CD14-positive monocyte (primary cell): ENCODE measurements at regions not wholly inside any gene's neighbourhood (a gene's known extent, or its start where the extent isn't known, plus 50 kb on each side); places are given as distances from the start of the nearest gene placed in this dataset.

Source experiments
- DNase-seq, 3 donors: peaks; one replicate each; pipeline ENCODE4 v3.0.0-alpha.2; 2011 to 2022
- H2AFZ ChIP-seq: 2 replicates; pipeline ENCODE4 v1.6.0; 2012; ENCODE audit warnings: mild to moderate bottlenecking, low read depth, low read length, inconsistent platforms; ENCODE audit not compliant: insufficient read depth, poor library complexity, severe bottlenecking
- H3K27ac ChIP-seq, 2 donors: 1 replicate in 1 of 2; 2 replicates in 1 of 2; pipeline ENCODE4 v1.5.1; 2012 to 2013; ENCODE audit warnings: low read length in 2 of 2, control low read depth in 1 of 2, inconsistent platforms in 1 of 2, low read depth in 1 of 2, mild to moderate bottlenecking in 1 of 2
- H3K27me3 ChIP-seq, 2 donors: one replicate each; pipeline versions ENCODE4 v1.6.0 to v1.6.1; 2011 to 2013; ENCODE audit warnings: low read length in 2 of 2; ENCODE audit not compliant: control insufficient read depth in 2 of 2, insufficient read depth in 2 of 2
- H3K36me3 ChIP-seq, 2 donors: replicated peaks in 1 of 2; 1 replicate in 1 of 2; 2 replicates in 1 of 2; pipeline versions ENCODE4 v1.5.1 to v1.6.1; 2012 to 2013; ENCODE audit warnings: low read length in 2 of 2, control low read depth in 1 of 2, inconsistent platforms in 1 of 2, mild to moderate bottlenecking in 1 of 2; ENCODE audit not compliant: insufficient read depth in 2 of 2, control insufficient read depth in 1 of 2
- H3K4me1 ChIP-seq, 2 donors: 1 replicate in 1 of 2; 2 replicates in 1 of 2; pipeline versions ENCODE4 v1.5.1 to v1.6.1; 2012 to 2013; ENCODE audit warnings: low read length in 2 of 2, control low read depth in 1 of 2, inconsistent platforms in 1 of 2, mild to moderate bottlenecking in 1 of 2, moderate library complexity in 1 of 2; ENCODE audit not compliant: insufficient read depth in 2 of 2, control insufficient read depth in 1 of 2
- H3K4me2 ChIP-seq: replicated peaks from 2 replicates; pipeline ENCODE3; 2012; ENCODE audit warnings: low read length, moderate library complexity, mild to moderate bottlenecking; ENCODE audit not compliant: poor library complexity, severe bottlenecking; ENCODE audit errors: extremely low read depth
- H3K4me3 ChIP-seq, 3 experiments: fragments of 200-600 bp in 1 of 3; sonication (generic) in 1 of 3; replicated peaks in 1 of 3; 1 replicate in 2 of 3; 2 replicates in 1 of 3; pipeline ENCODE4 v1.5.1; 2011 to 2013; ENCODE audit warnings: low read length in 3 of 3, mild to moderate bottlenecking in 3 of 3, control low read depth in 2 of 3, low read depth in 2 of 3, inconsistent platforms in 1 of 3, moderate library complexity in 1 of 3
- H3K79me2 ChIP-seq: 2 replicates; pipeline ENCODE4 v1.6.0; 2012; ENCODE audit warnings: mild to moderate bottlenecking, control low read depth, inconsistent platforms, low read length, moderate library complexity; ENCODE audit not compliant: insufficient read depth
- H3K9ac ChIP-seq: 2 replicates; pipeline ENCODE4 v1.6.0; 2017; ENCODE audit warnings: low read length, mild to moderate bottlenecking; ENCODE audit not compliant: insufficient read depth, poor library complexity, severe bottlenecking
- H3K9me3 ChIP-seq, 2 donors: replicated peaks in 1 of 2; 1 replicate in 1 of 2; 2 replicates in 1 of 2; pipeline versions ENCODE4 v1.5.1 to v1.6.1; 2012 to 2013; ENCODE audit warnings: low read length in 2 of 2, control low read depth in 1 of 2; ENCODE audit not compliant: control insufficient read depth in 1 of 2, insufficient read depth in 1 of 2
- H4K20me1 ChIP-seq: 2 replicates; pipeline ENCODE4 v1.6.0; 2012; ENCODE audit warnings: mild to moderate bottlenecking, low read length, control low read depth, moderate library complexity; ENCODE audit not compliant: insufficient read depth
- H3K27ac Mint-ChIP-seq, 7 donors: one replicate each; pipeline ENCODE4 v1.8.0; 2020; ENCODE audit warnings: mild to moderate bottlenecking in 7 of 7, mixed read lengths in 7 of 7, moderate library complexity in 6 of 7, inconsistent platforms in 2 of 7
- H3K27me3 Mint-ChIP-seq, 3 donors: one replicate each; pipeline ENCODE4 v1.8.0; 2021 to 2022; ENCODE audit warnings: low read depth in 3 of 3, mild to moderate bottlenecking in 3 of 3, mixed read lengths in 3 of 3, moderate library complexity in 3 of 3, inconsistent platforms in 1 of 3
- H3K36me3 Mint-ChIP-seq, 2 donors: one replicate each; pipeline ENCODE4 v1.8.0; 2020; ENCODE audit warnings: mixed read lengths in 2 of 2, inconsistent platforms in 1 of 2, mild to moderate bottlenecking in 1 of 2
- H3K4me1 Mint-ChIP-seq: one replicate; pipeline ENCODE4 v1.8.0; 2020; ENCODE audit warnings: mild to moderate bottlenecking, mixed read lengths
- H3K4me3 Mint-ChIP-seq, 2 donors: one replicate each; pipeline ENCODE4 v1.8.0; 2020; ENCODE audit warnings: mild to moderate bottlenecking in 2 of 2, mixed read lengths in 2 of 2, moderate library complexity in 1 of 2
- H3K9me3 Mint-ChIP-seq, 7 donors: one replicate each; pipeline ENCODE4 v1.8.0; 2020 to 2022; ENCODE audit warnings: mixed read lengths in 7 of 7, mild to moderate bottlenecking in 6 of 7, moderate library complexity in 6 of 7, inconsistent platforms in 2 of 7
- WGBS: methylation state at CpG from one replicate; pipeline ENCODE4 v1.1.5; 2013; ENCODE audit warnings: missing lambda C conversion rate; ENCODE audit not compliant: insufficient coverage; 5-methylcytosine and 5-hydroxymethylcytosine counted together
- intact Hi-C, 2 donors: fragments of 100-400 bp; cut with micrococcal nuclease; formaldehyde crosslinking; loops; one replicate each; pipeline versions ENCODE4 v1.15.0 to v1.15.1; 2023
- TF ChIP-seq, protein P1 (sequence below): fragments of 200-600 bp; IDR thresholded peaks from one replicate; pipeline ENCODE4 v1.8.0; 2022; ENCODE audit warnings: antibody characterized with exemption, mild to moderate bottlenecking

- intact Hi-C loops: no loop called here
Measured at GRCh38 chr14:56061051-56061450, 57.2 kb upstream of the PELI2 start.

DNA sequence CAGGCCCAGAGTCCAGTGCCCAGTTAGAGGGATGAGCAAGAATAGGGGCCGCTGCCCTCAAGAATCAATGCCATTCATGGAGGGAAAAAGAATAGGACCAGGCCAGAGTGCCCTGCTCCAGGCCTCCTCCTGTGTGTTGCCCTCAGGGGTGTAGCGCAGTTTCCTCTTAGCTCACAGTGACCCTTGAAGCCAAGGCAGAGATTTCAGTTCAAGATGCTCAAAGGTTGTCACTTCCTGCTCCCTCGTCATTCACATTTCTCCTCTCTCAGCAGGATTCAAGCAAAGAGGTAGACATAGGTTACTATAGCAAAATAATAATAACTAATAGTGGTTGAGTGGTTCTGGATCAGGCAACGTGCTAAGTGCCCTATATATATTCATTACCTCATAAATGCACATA lies 55.1 kb upstream of the PELI2 start:
- H3K27me3 ChIP-seq: no peaks in the 10 kb centered on the region
- no peaks in the 10 kb centered on the region for H3K79me2 ChIP-seq
- intact Hi-C loops: no loop called here
- H4K20me1 ChIP-seq: no peaks in the 10 kb centered on the region
- H3K36me3 ChIP-seq: no peaks in the 10 kb centered on the region
- no peak overlapping the region for H2AFZ ChIP-seq
- Mint-ChIP-seq H3K4me1 (peaks cover 11% of the 10 kb centered on the region), H3K9me3 (peaks cover 0 to 2% (median 0%) of the 10 kb centered on the region in 7 donors), H3K27me3 (no peaks in the 10 kb centered on the region), H3K36me3 (no peaks in the 10 kb centered on the region), H3K4me3 (no peak overlapping the region), H3K27ac (no peak overlapping the region)
- no peak for DNase-seq
- H3K9me3 ChIP-seq: no peaks in the 10 kb centered on the region
- TF ChIP-seq, protein P1, sequence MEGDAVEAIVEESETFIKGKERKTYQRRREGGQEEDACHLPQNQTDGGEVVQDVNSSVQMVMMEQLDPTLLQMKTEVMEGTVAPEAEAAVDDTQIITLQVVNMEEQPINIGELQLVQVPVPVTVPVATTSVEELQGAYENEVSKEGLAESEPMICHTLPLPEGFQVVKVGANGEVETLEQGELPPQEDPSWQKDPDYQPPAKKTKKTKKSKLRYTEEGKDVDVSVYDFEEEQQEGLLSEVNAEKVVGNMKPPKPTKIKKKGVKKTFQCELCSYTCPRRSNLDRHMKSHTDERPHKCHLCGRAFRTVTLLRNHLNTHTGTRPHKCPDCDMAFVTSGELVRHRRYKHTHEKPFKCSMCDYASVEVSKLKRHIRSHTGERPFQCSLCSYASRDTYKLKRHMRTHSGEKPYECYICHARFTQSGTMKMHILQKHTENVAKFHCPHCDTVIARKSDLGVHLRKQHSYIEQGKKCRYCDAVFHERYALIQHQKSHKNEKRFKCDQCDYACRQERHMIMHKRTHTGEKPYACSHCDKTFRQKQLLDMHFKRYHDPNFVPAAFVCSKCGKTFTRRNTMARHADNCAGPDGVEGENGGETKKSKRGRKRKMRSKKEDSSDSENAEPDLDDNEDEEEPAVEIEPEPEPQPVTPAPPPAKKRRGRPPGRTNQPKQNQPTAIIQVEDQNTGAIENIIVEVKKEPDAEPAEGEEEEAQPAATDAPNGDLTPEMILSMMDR: no peak
- H3K4me2 ChIP-seq: no peak overlapping the region
- no peak overlapping the region for H3K27ac ChIP-seq
- H3K4me3 ChIP-seq: no peak overlapping the region
- H3K9ac ChIP-seq: no peak overlapping the region
- 100% methylated on average over 2 of the region's 4 CpGs for WGBS
- no peaks in the 10 kb centered on the region for H3K4me1 ChIP-seq

More at GRCh38 chr14:56061051-56061450, 57.2 kb upstream of the PELI2 start:
- H3K36me3 Mint-ChIP-seq: no peaks in the 10 kb centered on the region
- no peak overlapping the region for H3K4me3 Mint-ChIP-seq
- no peak overlapping the region for H3K27ac Mint-ChIP-seq
- no peak overlapping the region for H3K4me3 ChIP-seq
- no peak overlapping the region for H2AFZ ChIP-seq
- H3K9me3 Mint-ChIP-seq: peaks cover 0 to under 1% (median 0%) of the 10 kb centered on the region in 7 donors
- no peaks in the 10 kb centered on the region for H4K20me1 ChIP-seq
- whole genome bisulfite sequencing: no CpG with 5 or more reads among the region's 4 CpGs
- no peak overlapping the region for H3K27ac ChIP-seq
- no peaks in the 10 kb centered on the region for H3K4me1 ChIP-seq
- H3K27me3 Mint-ChIP-seq: peaks cover 0 to 3% (median 2%) of the 10 kb centered on the region in 3 donors
- H3K4me1 Mint-ChIP-seq: peaks cover 10% of the 10 kb centered on the region
- H3K36me3 ChIP-seq: no peaks in the 10 kb centered on the region
- no peak for DNase-seq
- H3K4me2 ChIP-seq: no peak overlapping the region
- no peaks in the 10 kb centered on the region for H3K79me2 ChIP-seq
- TF ChIP-seq, protein P1: no peak
- no peaks in the 10 kb centered on the region for H3K27me3 ChIP-seq
- H3K9ac ChIP-seq: no peak overlapping the region
- H3K9me3 ChIP-seq: no peaks in the 10 kb centered on the region
